IPS-18c (cell line): ENCODE measurements at regions not wholly inside any gene's neighbourhood (a gene's known extent, or its start where the extent isn't known, plus 50 kb on each side); places are given as distances from the start of the nearest gene placed in this dataset.

Experiments used
- H3K4me3 ChIP-seq: 2 replicates; pipeline ENCODE4 v1.7.0; 2013; ENCODE audit warnings: low read depth, mild to moderate bottlenecking, low read length, moderate library complexity; ENCODE audit not compliant: insufficient read depth
- H3K9me3 ChIP-seq: one replicate; pipeline ENCODE4 v1.6.1; 2013; ENCODE audit warnings: mild to moderate bottlenecking, low read length, moderate library complexity; ENCODE audit not compliant: control insufficient read depth, insufficient read depth

DNA sequence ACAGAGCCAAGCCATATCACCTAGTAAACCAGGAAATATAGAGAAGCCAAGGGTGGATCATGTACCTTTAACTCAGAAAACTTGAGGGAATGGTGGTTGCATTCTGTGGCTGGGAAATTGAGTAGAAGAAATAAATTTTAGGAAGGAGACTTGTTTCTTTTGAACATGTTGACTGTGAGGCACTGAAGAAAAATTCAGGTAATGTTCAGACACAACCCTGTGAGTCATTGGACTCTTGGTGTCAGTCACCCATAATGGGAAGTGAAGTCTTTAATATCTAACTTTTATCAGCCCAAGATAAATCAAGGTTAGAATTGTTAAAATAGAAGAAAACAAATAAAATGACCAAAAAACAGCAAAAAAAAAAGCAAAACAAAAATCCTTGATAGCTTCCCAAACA is 98.8 kb upstream of the GRIK2 start:
- H3K9me3 ChIP-seq = no peaks in the 10 kb centered on the region
- no peak overlapping the region for H3K4me3 ChIP-seq

DNA sequence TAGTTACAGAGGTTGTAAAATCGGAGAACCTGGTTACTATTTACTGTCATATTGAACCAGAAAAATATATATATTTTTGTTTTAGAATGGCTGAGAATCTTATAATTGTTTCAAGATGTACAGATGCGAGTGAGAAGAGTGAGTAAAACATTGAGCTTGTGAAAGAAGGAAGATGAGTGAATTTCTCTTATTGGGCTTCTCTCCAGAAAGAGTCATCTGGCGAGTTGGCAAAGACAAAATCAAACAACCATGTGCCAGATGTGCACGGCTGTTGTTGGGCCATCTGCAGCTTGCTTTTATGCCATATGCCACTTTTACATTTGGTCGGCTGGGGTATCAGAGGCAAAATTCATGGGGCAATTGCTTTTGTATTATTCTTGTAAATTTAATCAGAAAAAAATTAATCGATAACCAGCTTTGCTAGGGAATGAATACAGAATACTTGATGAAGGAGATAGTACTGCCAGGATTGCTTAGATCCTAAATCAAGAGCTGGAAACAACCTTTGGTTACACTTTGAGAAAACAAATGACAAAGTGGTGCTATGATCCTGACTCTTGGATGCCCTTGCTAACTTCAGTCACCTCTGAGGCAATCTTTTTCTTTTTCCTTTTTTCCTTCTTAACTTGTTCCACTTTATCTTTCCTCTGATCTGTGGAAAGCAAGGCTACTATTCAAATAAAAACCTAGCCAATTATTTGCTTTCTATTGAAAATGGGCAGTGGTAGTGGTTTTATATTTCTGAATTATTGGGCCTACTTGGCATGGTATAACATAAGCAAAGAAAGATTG is 97.1 kb upstream of the GRIK2 start:
- H3K9me3 ChIP-seq = no peaks in the 10 kb centered on the region
- no peak overlapping the region for H3K4me3 ChIP-seq

DNA sequence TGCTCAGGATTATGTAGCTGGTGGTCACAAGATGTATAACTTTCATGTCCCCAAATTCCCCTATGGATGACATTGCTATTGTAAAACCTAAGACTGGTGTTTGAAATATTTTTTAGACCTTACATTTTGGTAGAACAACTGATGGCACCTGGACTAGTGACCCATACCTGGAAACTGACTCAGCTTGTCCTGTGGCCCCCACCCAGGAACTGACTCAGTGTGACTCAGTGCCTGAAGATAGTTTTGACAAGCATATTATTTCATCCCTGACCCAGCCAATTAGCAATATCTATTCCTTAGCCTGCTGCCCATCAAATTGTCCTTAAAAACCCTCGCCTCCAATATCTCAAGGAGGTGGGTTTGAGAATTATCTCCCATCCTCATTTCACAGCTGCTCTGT is 90.9 kb upstream of the GRIK2 start:
- H3K4me3 ChIP-seq = no peak overlapping the region
- H3K9me3 ChIP-seq = no peaks in the 10 kb centered on the region

DNA sequence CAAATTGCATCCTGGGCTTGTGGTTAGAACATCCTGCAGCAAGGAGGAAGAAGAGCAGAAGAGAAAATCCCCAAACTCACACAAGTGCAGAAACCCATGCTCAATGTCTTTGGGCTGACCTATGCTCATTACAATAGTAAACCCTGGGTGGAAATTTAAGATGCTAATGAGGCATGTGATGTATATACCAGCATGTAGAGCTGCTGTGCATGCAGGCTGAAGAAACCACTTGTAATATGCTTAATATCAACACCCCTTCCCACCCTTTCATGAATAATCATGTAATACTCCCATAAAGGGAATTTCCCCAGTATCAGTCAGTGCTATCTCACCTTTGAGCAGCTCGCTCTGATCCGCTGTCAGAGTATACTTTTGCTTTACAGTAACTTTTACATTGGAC is 90.0 kb upstream of the GRIK2 start:
- H3K4me3 ChIP-seq = no peak overlapping the region
- H3K9me3 ChIP-seq = no peaks in the 10 kb centered on the region

DNA sequence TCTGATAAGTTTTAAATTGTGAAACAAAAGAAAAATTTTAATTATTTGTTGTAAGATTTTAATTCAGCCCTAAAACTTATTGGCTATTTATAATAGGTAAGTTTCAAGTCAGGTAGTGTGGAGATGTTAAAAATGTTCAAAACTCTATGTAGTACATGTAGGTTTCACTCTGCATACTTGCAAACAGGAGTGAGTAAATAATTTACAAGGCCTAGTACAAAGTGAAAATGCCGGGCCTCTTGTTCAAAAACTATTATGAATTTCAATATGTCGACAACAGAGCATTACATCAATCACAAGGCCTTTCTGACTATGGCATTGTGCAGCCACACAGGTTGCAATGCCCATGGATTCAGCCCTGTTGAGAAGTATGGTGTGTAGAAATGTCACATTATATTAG is 80.9 kb upstream of the GRIK2 start:
- no peaks in the 10 kb centered on the region for H3K9me3 ChIP-seq
- no peak overlapping the region for H3K4me3 ChIP-seq

DNA sequence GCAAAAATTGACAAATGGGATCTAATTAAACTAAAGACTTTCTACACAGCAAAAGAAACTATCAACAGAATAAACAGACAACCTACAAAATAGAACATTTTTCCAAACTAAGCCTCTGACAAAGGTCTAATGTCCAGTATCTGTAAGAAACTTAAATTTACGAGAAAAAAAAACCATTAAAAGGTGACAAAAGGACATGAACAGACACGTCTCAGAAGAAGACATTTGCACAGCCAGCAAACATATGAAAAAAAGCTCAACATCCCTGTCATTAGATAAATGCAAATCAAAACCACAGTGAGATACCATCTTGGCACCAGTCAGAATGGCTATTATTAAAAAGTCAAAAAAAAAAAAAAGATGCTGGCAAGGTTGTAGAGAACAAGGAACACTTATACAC is 70.6 kb upstream of the GRIK2 start:
- H3K9me3 ChIP-seq = no peaks in the 10 kb centered on the region

DNA sequence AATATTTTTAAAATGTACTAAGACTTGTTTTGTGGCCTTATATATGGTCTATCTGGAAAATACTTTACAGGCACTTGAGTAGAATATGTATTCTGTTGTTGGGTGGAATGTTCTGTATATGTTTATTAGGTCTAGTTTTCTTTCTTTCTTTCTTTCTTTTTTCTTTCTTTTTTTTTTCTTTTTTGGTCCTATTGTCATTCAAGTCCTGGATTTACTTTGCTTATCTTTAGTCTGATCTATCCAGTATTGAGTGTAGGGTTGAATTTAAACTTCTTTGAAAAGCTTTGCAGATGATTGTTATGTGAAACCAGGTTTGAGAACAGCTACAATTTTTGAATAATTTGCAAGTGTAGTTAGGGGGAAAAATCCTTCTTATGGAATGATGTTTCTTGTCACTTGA is 67.1 kb upstream of the GRIK2 start:
- H3K9me3 ChIP-seq = no peaks in the 10 kb centered on the region
- H3K4me3 ChIP-seq = no peak overlapping the region

More for the DNA sequence above, 70.6 kb upstream of the GRIK2 start:
- no peak overlapping the region for H3K4me3 ChIP-seq

DNA sequence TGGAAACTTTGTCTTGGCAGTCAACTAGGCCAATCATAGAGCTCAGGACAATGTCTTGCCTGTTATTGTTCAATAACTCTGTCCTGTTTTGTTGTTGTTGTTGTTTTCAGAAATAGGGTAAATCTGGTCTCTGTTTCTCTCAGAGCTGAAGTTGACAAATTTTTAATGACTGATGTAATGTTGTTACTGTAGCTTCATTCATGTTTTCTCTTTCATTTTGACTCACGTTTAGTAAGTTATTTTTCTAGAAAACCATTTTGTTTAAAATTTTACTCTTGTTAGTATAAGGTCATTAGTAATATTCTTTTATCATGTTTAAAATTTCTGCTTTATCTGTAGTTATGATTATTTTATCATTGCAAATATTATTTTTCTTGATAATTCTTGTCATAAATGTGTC is 51.6 kb upstream of the GRIK2 start:
- H3K4me3 ChIP-seq = no peak overlapping the region
- no peaks in the 10 kb centered on the region for H3K9me3 ChIP-seq
